Liver (tissue), 8 donors: ENCODE measurements at regions not wholly inside any gene's neighbourhood (a gene's known extent, or its start where the extent isn't known, plus 50 kb on each side); places are given as distances from the start of the nearest gene placed in this dataset.

ENCODE experiments used
- DNase-seq: peaks from one replicate; pipeline ENCODE4 v3.0.0-alpha.2; 2017; ENCODE audit warnings: low spot score
- H3K27ac ChIP-seq, 2 donors: one replicate each; pipeline ENCODE4 v1.7.0; 2013; ENCODE audit warnings: inconsistent platforms in 2 of 2, low read length in 2 of 2, control low read depth in 1 of 2, low read depth in 1 of 2, mild to moderate bottlenecking in 1 of 2
- H3K27me3 ChIP-seq, 4 donors: one replicate each; pipeline versions ENCODE4 v1.6.1 to v1.7.0; 2013; ENCODE audit warnings: low read length in 3 of 4, inconsistent platforms in 1 of 4, mild to moderate bottlenecking in 1 of 4, moderate library complexity in 1 of 4; ENCODE audit not compliant: control insufficient read depth in 4 of 4, insufficient read depth in 4 of 4
- H3K36me3 ChIP-seq, 4 donors: one replicate each; pipeline versions ENCODE4 v1.6.1 to v1.7.0; 2013; ENCODE audit warnings: low read length in 3 of 4, mild to moderate bottlenecking in 3 of 4, low read depth in 1 of 4, moderate library complexity in 1 of 4; ENCODE audit not compliant: control insufficient read depth in 4 of 4, insufficient read depth in 3 of 4
- H3K4me1 ChIP-seq, 4 donors: one replicate each; pipeline versions ENCODE4 v1.6.1 to v1.7.0; 2013; ENCODE audit warnings: low read length in 3 of 4, mild to moderate bottlenecking in 3 of 4, moderate library complexity in 1 of 4; ENCODE audit not compliant: control insufficient read depth in 4 of 4, insufficient read depth in 4 of 4
- H3K4me3 ChIP-seq, 3 donors: one replicate each; pipeline versions ENCODE4 v1.6.1 to v1.7.0; 2013; ENCODE audit warnings: low read length in 3 of 3, control low read depth in 1 of 3, low read depth in 1 of 3, mild to moderate bottlenecking in 1 of 3
- H3K9ac ChIP-seq, 2 donors: one replicate each; pipeline ENCODE4 v1.7.0; 2013; ENCODE audit warnings: low read length in 2 of 2, mild to moderate bottlenecking in 2 of 2, moderate library complexity in 2 of 2, control low read depth in 1 of 2, low read depth in 1 of 2
- H3K9me3 ChIP-seq, 4 donors: one replicate each; pipeline versions ENCODE4 v1.6.1 to v1.7.0; 2013; ENCODE audit warnings: low read length in 3 of 4; ENCODE audit not compliant: control insufficient read depth in 4 of 4
- EGR1 ChIP-seq, 2 donors: IDR thresholded peaks; 2 replicates each; pipeline ENCODE4 v1.6.1; 2016 to 2018; ENCODE audit warnings: antibody characterized with exemption in 2 of 2, low read depth in 2 of 2
- FOXA1 ChIP-seq: IDR thresholded peaks from 2 replicates; pipeline ENCODE4 v1.6.1; 2016; ENCODE audit warnings: antibody characterized with exemption
- FOXA2 ChIP-seq: IDR thresholded peaks from 2 replicates; pipeline ENCODE4 v1.6.1; 2016; ENCODE audit warnings: antibody characterized with exemption
- GABPA ChIP-seq, 2 donors: IDR thresholded peaks in 1 of 2; conservative IDR thresholded peaks in 1 of 2; 2 replicates each; pipeline ENCODE4 v1.6.1; 2016; ENCODE audit warnings: antibody characterized with exemption in 2 of 2, mild to moderate bottlenecking in 1 of 2, moderate library complexity in 1 of 2
- HNF4A ChIP-seq, 2 donors: conservative IDR thresholded peaks; 2 replicates each; pipeline ENCODE4 v1.6.1; 2016; ENCODE audit warnings: antibody characterized with exemption in 2 of 2, mild to moderate bottlenecking in 2 of 2
- HNF4G ChIP-seq: IDR thresholded peaks from 2 replicates; pipeline ENCODE4 v1.6.1; 2016; ENCODE audit warnings: antibody characterized with exemption
- JUND ChIP-seq, 2 donors: IDR thresholded peaks; 2 replicates each; pipeline ENCODE4 v1.6.1; 2016; ENCODE audit warnings: antibody characterized with exemption in 2 of 2
- NR2F2 ChIP-seq: IDR thresholded peaks from 2 replicates; pipeline ENCODE4 v1.6.1; 2016; ENCODE audit warnings: antibody characterized with exemption
- RAD21 ChIP-seq, 2 donors: IDR thresholded peaks; 2 replicates each; pipeline ENCODE4 v1.6.1; 2016; ENCODE audit warnings: antibody characterized with exemption in 2 of 2, mild to moderate bottlenecking in 2 of 2
- RXRA ChIP-seq, 2 donors: IDR thresholded peaks; 2 replicates each; pipeline ENCODE4 v1.6.1; 2017 to 2018; ENCODE audit warnings: antibody characterized with exemption in 2 of 2, mild to moderate bottlenecking in 1 of 2
- SP1 ChIP-seq: IDR thresholded peaks from 2 replicates; pipeline ENCODE4 v1.6.1; 2018; ENCODE audit warnings: antibody characterized with exemption, mild to moderate bottlenecking
- TAF1 ChIP-seq: conservative IDR thresholded peaks from 2 replicates; pipeline ENCODE4 v1.6.1; 2016; ENCODE audit warnings: antibody characterized with exemption, mild to moderate bottlenecking
- YY1 ChIP-seq: IDR thresholded peaks from 2 replicates; pipeline ENCODE4 v1.6.1; 2016; ENCODE audit warnings: antibody characterized with exemption, mild to moderate bottlenecking
- WGBS: extraction: QIAGEN DNeasy Blood & Tissue Kit; methylation state at CpG from one replicate; pipeline ENCODE4 v1.1.7; 2013; 5-methylcytosine and 5-hydroxymethylcytosine counted together
- TF ChIP-seq, protein P1 (sequence below): fragments of 150-350 bp; IDR thresholded peaks from 2 replicates; pipeline ENCODE4 v1.5.1; 2017; ENCODE audit warnings: improper control_type of control experiment, low read depth, low read length; ENCODE audit not compliant: missing input control
- TF ChIP-seq, protein P2 (sequence below): IDR thresholded peaks from 2 replicates; pipeline ENCODE4 v1.6.1; 2016; ENCODE audit warnings: antibody characterized with exemption
- TF ChIP-seq, protein P3 (sequence below): IDR thresholded peaks from 2 replicates; pipeline ENCODE4 v1.6.1; 2016; ENCODE audit warnings: antibody characterized with exemption
- TF ChIP-seq, protein P4 (sequence below): IDR thresholded peaks from 2 replicates; pipeline ENCODE4 v1.6.1; 2016; ENCODE audit warnings: antibody characterized with exemption
- TF ChIP-seq, protein P5 (sequence below): IDR thresholded peaks from 2 replicates; pipeline ENCODE4 v1.6.1; 2016; ENCODE audit warnings: antibody characterized with exemption, mild to moderate bottlenecking
- donor health status: healthy.
- donor health status: healthy.
- donor health status: healthy.
- donor health status: healthy.
- donor health status: healthy.

DNA sequence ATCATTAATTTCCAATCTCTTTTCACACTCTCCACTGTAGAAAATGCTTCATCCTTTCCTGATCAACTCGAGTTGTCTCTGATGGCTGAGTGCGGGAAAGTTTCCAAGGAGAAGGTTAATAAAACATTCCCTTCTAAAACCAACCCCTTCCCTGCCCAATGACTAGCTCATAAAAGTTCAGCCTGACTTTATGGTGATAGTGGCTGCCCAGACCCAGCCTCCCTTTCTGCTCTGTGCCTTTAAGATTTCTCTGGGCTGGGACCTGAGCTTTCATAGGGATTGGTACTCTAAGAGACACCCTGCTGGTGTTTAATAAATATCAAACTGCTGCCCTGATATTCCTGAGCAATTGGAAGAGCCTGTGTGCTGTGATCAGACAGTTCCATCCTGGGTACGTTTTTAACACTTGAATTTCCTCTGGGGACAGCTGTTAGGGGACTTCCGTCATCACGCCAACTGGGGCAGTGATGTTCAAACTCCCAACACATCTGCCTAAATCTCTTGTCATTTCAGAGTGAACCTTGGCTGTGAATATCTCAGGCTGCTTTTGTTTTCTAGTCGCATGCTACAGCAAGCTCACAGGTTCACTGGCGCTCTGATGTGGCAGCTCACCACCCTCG is 195.0 kb upstream of the KIRREL3 start:
- no peaks in the 10 kb centered on the region for H3K9me3 ChIP-seq
- TF ChIP-seq, protein P1, sequence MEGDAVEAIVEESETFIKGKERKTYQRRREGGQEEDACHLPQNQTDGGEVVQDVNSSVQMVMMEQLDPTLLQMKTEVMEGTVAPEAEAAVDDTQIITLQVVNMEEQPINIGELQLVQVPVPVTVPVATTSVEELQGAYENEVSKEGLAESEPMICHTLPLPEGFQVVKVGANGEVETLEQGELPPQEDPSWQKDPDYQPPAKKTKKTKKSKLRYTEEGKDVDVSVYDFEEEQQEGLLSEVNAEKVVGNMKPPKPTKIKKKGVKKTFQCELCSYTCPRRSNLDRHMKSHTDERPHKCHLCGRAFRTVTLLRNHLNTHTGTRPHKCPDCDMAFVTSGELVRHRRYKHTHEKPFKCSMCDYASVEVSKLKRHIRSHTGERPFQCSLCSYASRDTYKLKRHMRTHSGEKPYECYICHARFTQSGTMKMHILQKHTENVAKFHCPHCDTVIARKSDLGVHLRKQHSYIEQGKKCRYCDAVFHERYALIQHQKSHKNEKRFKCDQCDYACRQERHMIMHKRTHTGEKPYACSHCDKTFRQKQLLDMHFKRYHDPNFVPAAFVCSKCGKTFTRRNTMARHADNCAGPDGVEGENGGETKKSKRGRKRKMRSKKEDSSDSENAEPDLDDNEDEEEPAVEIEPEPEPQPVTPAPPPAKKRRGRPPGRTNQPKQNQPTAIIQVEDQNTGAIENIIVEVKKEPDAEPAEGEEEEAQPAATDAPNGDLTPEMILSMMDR, result no peak
- TF ChIP-seq RAD21 (IDR thresholded peaks at IDR 0.05) (no peak), RXRA (IDR thresholded peaks at IDR 0.05) (no peak), JUND (IDR thresholded peaks at IDR 0.05) (no peak), YY1 (no peak), EGR1 (IDR thresholded peaks at IDR 0.05; ENCODE audit: low read depth in 2 of 2) (no peak), TAF1 (no peak), FOXA1 (no peak), GABPA (IDR thresholded peaks at IDR 0.05 in 1 of 2, conservative IDR thresholded peaks at IDR 0.05 in 1 of 2) (no peak), NR2F2 (no peak), SP1 (no peak), HNF4A (conservative IDR thresholded peaks at IDR 0.05) (no peak), FOXA2 (no peak), HNF4G (no peak)
- TF ChIP-seq, protein P2, sequence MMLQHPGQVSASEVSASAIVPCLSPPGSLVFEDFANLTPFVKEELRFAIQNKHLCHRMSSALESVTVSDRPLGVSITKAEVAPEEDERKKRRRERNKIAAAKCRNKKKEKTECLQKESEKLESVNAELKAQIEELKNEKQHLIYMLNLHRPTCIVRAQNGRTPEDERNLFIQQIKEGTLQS, result no peak
- TF ChIP-seq, protein P3, sequence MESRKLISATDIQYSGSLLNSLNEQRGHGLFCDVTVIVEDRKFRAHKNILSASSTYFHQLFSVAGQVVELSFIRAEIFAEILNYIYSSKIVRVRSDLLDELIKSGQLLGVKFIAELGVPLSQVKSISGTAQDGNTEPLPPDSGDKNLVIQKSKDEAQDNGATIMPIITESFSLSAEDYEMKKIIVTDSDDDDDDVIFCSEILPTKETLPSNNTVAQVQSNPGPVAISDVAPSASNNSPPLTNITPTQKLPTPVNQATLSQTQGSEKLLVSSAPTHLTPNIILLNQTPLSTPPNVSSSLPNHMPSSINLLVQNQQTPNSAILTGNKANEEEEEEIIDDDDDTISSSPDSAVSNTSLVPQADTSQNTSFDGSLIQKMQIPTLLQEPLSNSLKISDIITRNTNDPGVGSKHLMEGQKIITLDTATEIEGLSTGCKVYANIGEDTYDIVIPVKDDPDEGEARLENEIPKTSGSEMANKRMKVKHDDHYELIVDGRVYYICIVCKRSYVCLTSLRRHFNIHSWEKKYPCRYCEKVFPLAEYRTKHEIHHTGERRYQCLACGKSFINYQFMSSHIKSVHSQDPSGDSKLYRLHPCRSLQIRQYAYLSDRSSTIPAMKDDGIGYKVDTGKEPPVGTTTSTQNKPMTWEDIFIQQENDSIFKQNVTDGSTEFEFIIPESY, result no peak
- TF ChIP-seq, protein P4, sequence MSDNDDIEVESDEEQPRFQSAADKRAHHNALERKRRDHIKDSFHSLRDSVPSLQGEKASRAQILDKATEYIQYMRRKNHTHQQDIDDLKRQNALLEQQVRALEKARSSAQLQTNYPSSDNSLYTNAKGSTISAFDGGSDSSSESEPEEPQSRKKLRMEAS, result no peak
- TF ChIP-seq, protein P5, sequence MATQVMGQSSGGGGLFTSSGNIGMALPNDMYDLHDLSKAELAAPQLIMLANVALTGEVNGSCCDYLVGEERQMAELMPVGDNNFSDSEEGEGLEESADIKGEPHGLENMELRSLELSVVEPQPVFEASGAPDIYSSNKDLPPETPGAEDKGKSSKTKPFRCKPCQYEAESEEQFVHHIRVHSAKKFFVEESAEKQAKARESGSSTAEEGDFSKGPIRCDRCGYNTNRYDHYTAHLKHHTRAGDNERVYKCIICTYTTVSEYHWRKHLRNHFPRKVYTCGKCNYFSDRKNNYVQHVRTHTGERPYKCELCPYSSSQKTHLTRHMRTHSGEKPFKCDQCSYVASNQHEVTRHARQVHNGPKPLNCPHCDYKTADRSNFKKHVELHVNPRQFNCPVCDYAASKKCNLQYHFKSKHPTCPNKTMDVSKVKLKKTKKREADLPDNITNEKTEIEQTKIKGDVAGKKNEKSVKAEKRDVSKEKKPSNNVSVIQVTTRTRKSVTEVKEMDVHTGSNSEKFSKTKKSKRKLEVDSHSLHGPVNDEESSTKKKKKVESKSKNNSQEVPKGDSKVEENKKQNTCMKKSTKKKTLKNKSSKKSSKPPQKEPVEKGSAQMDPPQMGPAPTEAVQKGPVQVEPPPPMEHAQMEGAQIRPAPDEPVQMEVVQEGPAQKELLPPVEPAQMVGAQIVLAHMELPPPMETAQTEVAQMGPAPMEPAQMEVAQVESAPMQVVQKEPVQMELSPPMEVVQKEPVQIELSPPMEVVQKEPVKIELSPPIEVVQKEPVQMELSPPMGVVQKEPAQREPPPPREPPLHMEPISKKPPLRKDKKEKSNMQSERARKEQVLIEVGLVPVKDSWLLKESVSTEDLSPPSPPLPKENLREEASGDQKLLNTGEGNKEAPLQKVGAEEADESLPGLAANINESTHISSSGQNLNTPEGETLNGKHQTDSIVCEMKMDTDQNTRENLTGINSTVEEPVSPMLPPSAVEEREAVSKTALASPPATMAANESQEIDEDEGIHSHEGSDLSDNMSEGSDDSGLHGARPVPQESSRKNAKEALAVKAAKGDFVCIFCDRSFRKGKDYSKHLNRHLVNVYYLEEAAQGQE, result no peak
- 62% methylated on average over 8 of the region's 8 CpGs for WGBS

More for the DNA sequence above, 195.0 kb upstream of the KIRREL3 start:
- Histone ChIP-seq H3K9ac (no peak overlapping the region), H3K4me1 (no peaks in the 10 kb centered on the region), H3K27me3 (no peaks in the 10 kb centered on the region), H3K4me3 (no peak overlapping the region), H3K27ac (no peak overlapping the region), H3K36me3 (no peaks in the 10 kb centered on the region)
- DNase-seq, result no peak
